ENCODE measurements at regions not wholly inside any gene's neighbourhood (a gene's known extent, or its start where the extent isn't known, plus 50 kb on each side); places are given as distances from the start of the nearest gene placed in this dataset.

- no peak overlapping the region for H3K4me3 ChIP-seq (ENCODE audit: low read depth, low read length, poor library complexity, severe bottlenecking)
- no peaks in the 10 kb centered on the region for H4K20me1 ChIP-seq (ENCODE audit: insufficient read depth, low read length)
- H3K4me1 ChIP-seq (ENCODE audit: insufficient read depth, low read length, severe bottlenecking): no peaks in the 10 kb centered on the region
- no peak overlapping the region for H3K9ac ChIP-seq (ENCODE audit: low read length)
- no peaks in the 10 kb centered on the region for H3K9me2 ChIP-seq (ENCODE audit: low read depth, low read length)
- no peaks in the 10 kb centered on the region for H3K9me3 ChIP-seq (ENCODE audit: low read length)
- no peaks in the 10 kb centered on the region for H3F3A ChIP-seq (ENCODE audit: insufficient read depth, low read length)
- no peaks in the 10 kb centered on the region for H3K36me3 ChIP-seq (ENCODE audit: insufficient read depth, low read length)
- no peak overlapping the region for H3K27ac ChIP-seq (ENCODE audit: low read depth, low read length, poor library complexity, severe bottlenecking)
- H2AFZ ChIP-seq (ENCODE audit: low read length): no peak overlapping the region
- H3K79me2 ChIP-seq (ENCODE audit: insufficient read depth, low read length): no peaks in the 10 kb centered on the region
- H3K27me3 ChIP-seq (ENCODE audit: insufficient read depth, low read length): no peaks in the 10 kb centered on the region; the same call in 1 of the 2 replicates
- H3K4me2 ChIP-seq (ENCODE audit: low read length): no peak overlapping the region
- TF ChIP-seq CTCF (IDR thresholded peaks at IDR 0.05; ENCODE audit: low read length) (no peak), EZH2 (IDR thresholded peaks at IDR 0.05; ENCODE audit: borderline replicate concordance, low read length) (no peak)
Measured at GRCh38 chr12:124636138-124636978, 68.9 kb upstream of the NCOR2 start.

GRCh38 chr12:124635316-124635715 lies 67.9 kb upstream of the NCOR2 start:
- no peak for TF ChIP-seq CTCF (IDR thresholded peaks at IDR 0.05; ENCODE audit: low read length)
- TF ChIP-seq EZH2 (IDR thresholded peaks at IDR 0.05; ENCODE audit: borderline replicate concordance, low read length): no peak
- H3K27me3 ChIP-seq (ENCODE audit: insufficient read depth, low read length): no peaks in the 10 kb centered on the region; the same call in 1 of the 2 replicates
- no peaks in the 10 kb centered on the region for H3K36me3 ChIP-seq (ENCODE audit: insufficient read depth, low read length)
- H3F3A ChIP-seq (ENCODE audit: insufficient read depth, low read length): no peaks in the 10 kb centered on the region
- H3K9me2 ChIP-seq (ENCODE audit: low read depth, low read length): no peaks in the 10 kb centered on the region
- no peak overlapping the region for H3K27ac ChIP-seq (ENCODE audit: low read depth, low read length, poor library complexity, severe bottlenecking)
- no peak overlapping the region for H2AFZ ChIP-seq (ENCODE audit: low read length)
- H3K9me3 ChIP-seq (ENCODE audit: low read length): no peaks in the 10 kb centered on the region
- no peak overlapping the region for H3K4me3 ChIP-seq (ENCODE audit: low read depth, low read length, poor library complexity, severe bottlenecking)
- no peak overlapping the region for H3K9ac ChIP-seq (ENCODE audit: low read length)
- no peaks in the 10 kb centered on the region for H4K20me1 ChIP-seq (ENCODE audit: insufficient read depth, low read length)
- H3K79me2 ChIP-seq (ENCODE audit: insufficient read depth, low read length): no peaks in the 10 kb centered on the region
- no peak overlapping the region for H3K4me2 ChIP-seq (ENCODE audit: low read length)
- H3K4me1 ChIP-seq (ENCODE audit: insufficient read depth, low read length, severe bottlenecking): no peaks in the 10 kb centered on the region

GRCh38 chr12:124633365-124634362 lies 66.3 kb upstream of the NCOR2 start:
- no peaks in the 10 kb centered on the region for H3K9me3 ChIP-seq (ENCODE audit: low read length)
- H3K79me2 ChIP-seq (ENCODE audit: insufficient read depth, low read length): no peaks in the 10 kb centered on the region
- H3K4me3 ChIP-seq (ENCODE audit: low read depth, low read length, poor library complexity, severe bottlenecking): no peak overlapping the region
- H3K9me2 ChIP-seq (ENCODE audit: low read depth, low read length): no peaks in the 10 kb centered on the region
- no peaks in the 10 kb centered on the region for H3F3A ChIP-seq (ENCODE audit: insufficient read depth, low read length)
- H3K27me3 ChIP-seq (ENCODE audit: insufficient read depth, low read length): no peaks in the 10 kb centered on the region; the same call in 1 of the 2 replicates
- no peaks in the 10 kb centered on the region for H3K4me1 ChIP-seq (ENCODE audit: insufficient read depth, low read length, severe bottlenecking)
- H3K27ac ChIP-seq (ENCODE audit: low read depth, low read length, poor library complexity, severe bottlenecking): no peak overlapping the region
- H3K4me2 ChIP-seq (ENCODE audit: low read length): no peak overlapping the region
- H3K9ac ChIP-seq (ENCODE audit: low read length): no peak overlapping the region
- no peaks in the 10 kb centered on the region for H4K20me1 ChIP-seq (ENCODE audit: insufficient read depth, low read length)
- H2AFZ ChIP-seq (ENCODE audit: low read length): no peak overlapping the region
- TF ChIP-seq CTCF (IDR thresholded peaks at IDR 0.05; ENCODE audit: low read length): no peak
- TF ChIP-seq EZH2 (IDR thresholded peaks at IDR 0.05; ENCODE audit: borderline replicate concordance, low read length): no peak
- H3K36me3 ChIP-seq (ENCODE audit: insufficient read depth, low read length): no peaks in the 10 kb centered on the region

All from OCI-LY1 (cell line).